ENCODE measurements at regions not wholly inside any gene's neighbourhood (a gene's known extent, or its start where the extent isn't known, plus 50 kb on each side); places are given as distances from the start of the nearest gene placed in this dataset.

DNA sequence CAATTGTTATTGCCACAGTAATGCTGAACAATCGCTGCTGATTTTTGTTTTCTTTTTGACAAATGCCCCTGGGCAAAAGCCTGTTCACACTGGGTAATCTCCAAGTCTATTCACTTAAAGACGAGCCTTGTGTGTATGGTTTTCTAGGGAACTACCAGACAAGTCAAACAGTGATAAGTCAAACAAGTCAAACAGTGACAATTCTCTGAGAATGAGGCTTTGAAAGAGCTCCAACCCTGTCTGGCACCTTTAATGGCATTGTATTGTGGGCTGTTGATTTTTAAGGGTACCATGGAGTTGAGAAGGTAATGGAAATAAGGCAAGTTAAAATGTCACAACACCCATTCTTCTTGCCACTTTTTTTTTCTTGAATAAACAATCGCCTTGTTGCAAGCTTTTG lies 59.4 kb upstream of the TMC3 start:
- no peak for TF ChIP-seq POLR2AphosphoS5 (IDR thresholded peaks at IDR 0.05; ENCODE audit: low read depth, low read length)
- TF ChIP-seq RFX5 (IDR thresholded peaks at IDR 0.05; ENCODE audit: low read length): no peak
- TF ChIP-seq, protein P1, sequence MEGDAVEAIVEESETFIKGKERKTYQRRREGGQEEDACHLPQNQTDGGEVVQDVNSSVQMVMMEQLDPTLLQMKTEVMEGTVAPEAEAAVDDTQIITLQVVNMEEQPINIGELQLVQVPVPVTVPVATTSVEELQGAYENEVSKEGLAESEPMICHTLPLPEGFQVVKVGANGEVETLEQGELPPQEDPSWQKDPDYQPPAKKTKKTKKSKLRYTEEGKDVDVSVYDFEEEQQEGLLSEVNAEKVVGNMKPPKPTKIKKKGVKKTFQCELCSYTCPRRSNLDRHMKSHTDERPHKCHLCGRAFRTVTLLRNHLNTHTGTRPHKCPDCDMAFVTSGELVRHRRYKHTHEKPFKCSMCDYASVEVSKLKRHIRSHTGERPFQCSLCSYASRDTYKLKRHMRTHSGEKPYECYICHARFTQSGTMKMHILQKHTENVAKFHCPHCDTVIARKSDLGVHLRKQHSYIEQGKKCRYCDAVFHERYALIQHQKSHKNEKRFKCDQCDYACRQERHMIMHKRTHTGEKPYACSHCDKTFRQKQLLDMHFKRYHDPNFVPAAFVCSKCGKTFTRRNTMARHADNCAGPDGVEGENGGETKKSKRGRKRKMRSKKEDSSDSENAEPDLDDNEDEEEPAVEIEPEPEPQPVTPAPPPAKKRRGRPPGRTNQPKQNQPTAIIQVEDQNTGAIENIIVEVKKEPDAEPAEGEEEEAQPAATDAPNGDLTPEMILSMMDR (IDR thresholded peaks at IDR 0.05): no peak
- TF ChIP-seq EP300 (IDR thresholded peaks at IDR 0.05; ENCODE audit: borderline replicate concordance in 1 of 2, low read depth in 1 of 2, low read length in 1 of 2): no peak
- TF ChIP-seq, protein P2, sequence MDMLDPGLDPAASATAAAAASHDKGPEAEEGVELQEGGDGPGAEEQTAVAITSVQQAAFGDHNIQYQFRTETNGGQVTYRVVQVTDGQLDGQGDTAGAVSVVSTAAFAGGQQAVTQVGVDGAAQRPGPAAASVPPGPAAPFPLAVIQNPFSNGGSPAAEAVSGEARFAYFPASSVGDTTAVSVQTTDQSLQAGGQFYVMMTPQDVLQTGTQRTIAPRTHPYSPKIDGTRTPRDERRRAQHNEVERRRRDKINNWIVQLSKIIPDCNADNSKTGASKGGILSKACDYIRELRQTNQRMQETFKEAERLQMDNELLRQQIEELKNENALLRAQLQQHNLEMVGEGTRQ (IDR thresholded peaks at IDR 0.05; ENCODE audit: borderline replicate concordance, low read depth, low read length): no peak
- TF ChIP-seq SIN3A (IDR thresholded peaks at IDR 0.05; ENCODE audit: borderline replicate concordance, low read depth, low read length): no peak
- TF ChIP-seq, protein P3, sequence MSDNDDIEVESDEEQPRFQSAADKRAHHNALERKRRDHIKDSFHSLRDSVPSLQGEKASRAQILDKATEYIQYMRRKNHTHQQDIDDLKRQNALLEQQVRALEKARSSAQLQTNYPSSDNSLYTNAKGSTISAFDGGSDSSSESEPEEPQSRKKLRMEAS (IDR thresholded peaks at IDR 0.05; ENCODE audit: low read depth): no peak
- TF ChIP-seq, protein P4, sequence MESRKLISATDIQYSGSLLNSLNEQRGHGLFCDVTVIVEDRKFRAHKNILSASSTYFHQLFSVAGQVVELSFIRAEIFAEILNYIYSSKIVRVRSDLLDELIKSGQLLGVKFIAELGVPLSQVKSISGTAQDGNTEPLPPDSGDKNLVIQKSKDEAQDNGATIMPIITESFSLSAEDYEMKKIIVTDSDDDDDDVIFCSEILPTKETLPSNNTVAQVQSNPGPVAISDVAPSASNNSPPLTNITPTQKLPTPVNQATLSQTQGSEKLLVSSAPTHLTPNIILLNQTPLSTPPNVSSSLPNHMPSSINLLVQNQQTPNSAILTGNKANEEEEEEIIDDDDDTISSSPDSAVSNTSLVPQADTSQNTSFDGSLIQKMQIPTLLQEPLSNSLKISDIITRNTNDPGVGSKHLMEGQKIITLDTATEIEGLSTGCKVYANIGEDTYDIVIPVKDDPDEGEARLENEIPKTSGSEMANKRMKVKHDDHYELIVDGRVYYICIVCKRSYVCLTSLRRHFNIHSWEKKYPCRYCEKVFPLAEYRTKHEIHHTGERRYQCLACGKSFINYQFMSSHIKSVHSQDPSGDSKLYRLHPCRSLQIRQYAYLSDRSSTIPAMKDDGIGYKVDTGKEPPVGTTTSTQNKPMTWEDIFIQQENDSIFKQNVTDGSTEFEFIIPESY (IDR thresholded peaks at IDR 0.05; ENCODE audit: borderline replicate concordance, low read depth): no peak
- TF ChIP-seq EZH2phosphoT487 (IDR thresholded peaks at IDR 0.05; ENCODE audit: borderline replicate concordance, low read depth): no peak
- no peak for TF ChIP-seq YY1 (IDR thresholded peaks at IDR 0.05; ENCODE audit: low read depth)
